ENCODE measurements at regions not wholly inside any gene's neighbourhood (a gene's known extent, or its start where the extent isn't known, plus 50 kb on each side); places are given as distances from the start of the nearest gene placed in this dataset.

DNA sequence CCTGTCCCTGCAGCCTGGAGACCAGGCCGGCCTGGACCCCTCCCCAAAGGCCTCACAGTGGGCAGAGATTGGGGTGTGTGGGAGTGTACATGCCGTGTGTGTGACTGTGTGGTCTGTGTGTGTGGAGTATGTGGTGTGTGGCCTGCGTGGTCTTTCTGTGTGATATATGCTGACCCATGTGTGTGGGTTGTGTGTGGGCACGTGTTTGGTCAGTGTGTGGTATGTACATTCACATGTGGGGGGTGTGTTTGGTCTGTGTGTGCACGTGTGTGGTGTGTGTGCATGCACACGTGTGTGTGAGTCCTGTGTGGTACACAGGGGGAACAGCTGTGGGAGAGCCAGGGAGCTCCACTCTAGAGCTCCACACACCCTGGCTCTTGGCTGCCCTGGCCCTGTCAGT is 1185.1 kb downstream of the BRD1 start:
- H2AFZ ChIP-seq (ENCODE audit: low read length): no peak overlapping the region
- H3K9ac ChIP-seq (ENCODE audit: low read length): no peak overlapping the region
- H3K27ac ChIP-seq (ENCODE audit: low read length): no peak overlapping the region
- no peaks in the 10 kb centered on the region for H4K20me1 ChIP-seq (ENCODE audit: insufficient read depth, low read length)
- H3K4me1 ChIP-seq (ENCODE audit: low read length): no peaks in the 10 kb centered on the region
- TF ChIP-seq, protein P1, sequence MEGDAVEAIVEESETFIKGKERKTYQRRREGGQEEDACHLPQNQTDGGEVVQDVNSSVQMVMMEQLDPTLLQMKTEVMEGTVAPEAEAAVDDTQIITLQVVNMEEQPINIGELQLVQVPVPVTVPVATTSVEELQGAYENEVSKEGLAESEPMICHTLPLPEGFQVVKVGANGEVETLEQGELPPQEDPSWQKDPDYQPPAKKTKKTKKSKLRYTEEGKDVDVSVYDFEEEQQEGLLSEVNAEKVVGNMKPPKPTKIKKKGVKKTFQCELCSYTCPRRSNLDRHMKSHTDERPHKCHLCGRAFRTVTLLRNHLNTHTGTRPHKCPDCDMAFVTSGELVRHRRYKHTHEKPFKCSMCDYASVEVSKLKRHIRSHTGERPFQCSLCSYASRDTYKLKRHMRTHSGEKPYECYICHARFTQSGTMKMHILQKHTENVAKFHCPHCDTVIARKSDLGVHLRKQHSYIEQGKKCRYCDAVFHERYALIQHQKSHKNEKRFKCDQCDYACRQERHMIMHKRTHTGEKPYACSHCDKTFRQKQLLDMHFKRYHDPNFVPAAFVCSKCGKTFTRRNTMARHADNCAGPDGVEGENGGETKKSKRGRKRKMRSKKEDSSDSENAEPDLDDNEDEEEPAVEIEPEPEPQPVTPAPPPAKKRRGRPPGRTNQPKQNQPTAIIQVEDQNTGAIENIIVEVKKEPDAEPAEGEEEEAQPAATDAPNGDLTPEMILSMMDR (IDR thresholded peaks at IDR 0.05; ENCODE audit: low read length): no peak
- TF ChIP-seq EZH2phosphoT487 (IDR thresholded peaks at IDR 0.05; ENCODE audit: low read length): no peak
- no peak for TF ChIP-seq EZH2 (optimal IDR thresholded peaks at IDR 0.05; ENCODE audit: low read depth, low read length)
- no peak for DNase-seq
- H3K27me3 ChIP-seq (replicated peaks; ENCODE audit: insufficient read depth, low read length): no peaks in the 10 kb centered on the region
- H3K4me2 ChIP-seq (ENCODE audit: low read depth, low read length): no peak overlapping the region
- H3K79me2 ChIP-seq (ENCODE audit: low read length): peaks cover 8% of the 10 kb centered on the region
- no peaks in the 10 kb centered on the region for H3F3A ChIP-seq (ENCODE audit: insufficient read depth, low read length)
- no peaks in the 10 kb centered on the region for H3K9me2 ChIP-seq (replicated peaks; ENCODE audit: insufficient read depth, low read length)
- H3K4me3 ChIP-seq (ENCODE audit: low read length): no peak overlapping the region
- no peaks in the 10 kb centered on the region for H3K9me3 ChIP-seq (replicated peaks; ENCODE audit: insufficient read depth, low read length)
- no peaks in the 10 kb centered on the region for H3K36me3 ChIP-seq (replicated peaks; ENCODE audit: insufficient read depth, low read length)

DNA sequence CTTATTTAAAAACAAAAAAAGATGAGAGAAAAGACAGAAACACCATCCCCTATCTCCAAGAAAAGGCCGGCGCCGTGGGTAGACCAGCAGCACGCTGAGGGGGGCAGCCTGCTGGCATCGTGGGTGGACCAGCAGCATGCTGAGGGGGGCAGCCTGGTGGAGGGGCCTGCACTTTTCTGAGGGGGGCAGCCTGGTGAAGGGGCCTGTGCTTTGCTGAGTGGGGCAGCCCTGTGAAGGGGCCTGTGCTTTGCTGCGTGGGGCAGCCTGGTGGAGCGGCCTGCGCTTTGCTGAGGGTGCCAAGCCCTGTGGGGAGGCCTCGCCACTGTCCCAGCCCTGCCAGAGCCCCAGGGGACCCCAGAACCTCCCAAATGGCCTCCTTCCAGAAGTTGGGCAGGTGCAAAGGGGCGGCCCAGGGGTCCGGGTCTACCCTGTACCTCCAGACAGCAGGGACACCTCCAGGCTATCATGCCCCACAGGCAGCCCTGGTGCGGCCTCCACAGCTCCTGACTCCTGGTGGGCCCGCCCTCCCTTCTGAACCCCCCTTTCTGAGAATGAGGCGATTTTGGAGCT is 1185.7 kb downstream of the BRD1 start:
- Histone ChIP-seq H4K20me1 (ENCODE audit: insufficient read depth, low read length) (no peaks in the 10 kb centered on the region), H3F3A (ENCODE audit: insufficient read depth, low read length) (no peaks in the 10 kb centered on the region), H3K27ac (ENCODE audit: low read length) (no peak overlapping the region), H3K9me2 (replicated peaks; ENCODE audit: insufficient read depth, low read length) (no peaks in the 10 kb centered on the region), H3K79me2 (ENCODE audit: low read length) (peaks cover 13% of the 10 kb centered on the region), H3K4me1 (ENCODE audit: low read length) (no peaks in the 10 kb centered on the region), H3K9me3 (replicated peaks; ENCODE audit: insufficient read depth, low read length) (no peaks in the 10 kb centered on the region), H3K9ac (ENCODE audit: low read length) (no peak overlapping the region), H2AFZ (ENCODE audit: low read length) (no peak overlapping the region), H3K36me3 (replicated peaks; ENCODE audit: insufficient read depth, low read length) (no peaks in the 10 kb centered on the region), H3K4me3 (ENCODE audit: low read length) (no peak overlapping the region), H3K4me2 (ENCODE audit: low read depth, low read length) (no peak overlapping the region), H3K27me3 (replicated peaks; ENCODE audit: insufficient read depth, low read length) (no peaks in the 10 kb centered on the region)
- TF ChIP-seq EZH2 (optimal IDR thresholded peaks at IDR 0.05; ENCODE audit: low read depth, low read length) (no peak), EZH2phosphoT487 (IDR thresholded peaks at IDR 0.05; ENCODE audit: low read length) (no peak)
- TF ChIP-seq, protein P1 (IDR thresholded peaks at IDR 0.05; ENCODE audit: low read length): no peak
- DNase-seq: no peak

DNA sequence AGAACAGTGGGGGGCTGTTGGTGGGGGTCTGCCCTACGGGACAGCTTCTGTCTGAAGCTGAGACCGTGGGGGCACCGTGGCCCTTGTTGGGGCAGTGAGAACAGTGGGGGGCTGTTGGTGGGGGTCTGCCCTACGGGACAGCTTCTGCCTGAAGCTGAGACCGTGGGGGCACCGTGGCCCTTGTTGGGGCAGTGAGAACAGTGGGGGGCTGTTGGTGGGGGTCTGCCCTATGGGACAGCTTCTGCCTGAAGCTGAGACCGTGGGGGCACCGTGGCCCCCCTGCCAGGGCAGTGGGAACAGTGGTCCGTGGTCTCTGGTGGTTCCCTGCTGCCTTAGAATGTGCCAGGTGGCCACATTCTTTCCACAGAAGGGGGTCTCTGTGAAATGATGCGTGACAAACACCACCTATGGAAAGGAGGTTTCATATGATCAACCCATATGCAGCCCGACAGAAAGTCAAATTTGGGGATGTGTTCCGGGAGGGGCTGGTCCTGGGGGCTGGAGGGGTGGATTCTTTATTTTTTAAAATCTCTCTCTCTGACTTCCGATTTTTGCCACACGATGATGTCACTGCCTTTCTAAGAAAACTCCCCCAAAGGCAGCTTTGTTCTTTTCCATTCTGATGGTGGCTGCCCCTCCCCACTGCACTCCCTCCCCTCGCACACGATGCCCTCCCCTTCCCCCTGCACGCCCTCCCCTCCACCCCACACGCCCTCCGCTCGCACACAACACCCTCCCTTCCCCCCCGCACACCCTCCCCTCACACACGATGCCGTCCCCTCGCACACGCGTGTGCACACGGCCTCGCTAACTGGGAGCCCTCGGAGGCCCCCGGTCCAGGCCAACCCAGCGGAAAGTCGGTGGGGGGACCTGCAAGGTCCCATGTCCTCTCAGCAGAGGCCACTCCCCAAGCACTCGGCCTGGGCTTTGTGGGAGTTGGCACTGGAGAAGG is 1186.5 kb downstream of the BRD1 start:
- H3K9ac ChIP-seq (ENCODE audit: low read length): no peak overlapping the region
- H3K9me3 ChIP-seq (replicated peaks; ENCODE audit: insufficient read depth, low read length): no peaks in the 10 kb centered on the region
- no peak overlapping the region for H3K4me2 ChIP-seq (ENCODE audit: low read depth, low read length)
- H3K4me1 ChIP-seq (ENCODE audit: low read length): peaks cover 6% of the 10 kb centered on the region
- DNase-seq: no peak
- peaks cover 21% of the 10 kb centered on the region for H3K79me2 ChIP-seq (ENCODE audit: low read length)
- no peaks in the 10 kb centered on the region for H3K27me3 ChIP-seq (replicated peaks; ENCODE audit: insufficient read depth, low read length)
- TF ChIP-seq EZH2 (optimal IDR thresholded peaks at IDR 0.05; ENCODE audit: low read depth, low read length): no peak
- TF ChIP-seq EZH2phosphoT487 (IDR thresholded peaks at IDR 0.05; ENCODE audit: low read length): no peak
- TF ChIP-seq, protein P1 (IDR thresholded peaks at IDR 0.05; ENCODE audit: low read length): no peak
- H3K36me3 ChIP-seq (replicated peaks; ENCODE audit: insufficient read depth, low read length): no peaks in the 10 kb centered on the region
- no peak overlapping the region for H3K4me3 ChIP-seq (ENCODE audit: low read length)
- no peaks in the 10 kb centered on the region for H4K20me1 ChIP-seq (ENCODE audit: insufficient read depth, low read length)
- H3F3A ChIP-seq (ENCODE audit: insufficient read depth, low read length): no peaks in the 10 kb centered on the region
- H3K9me2 ChIP-seq (replicated peaks; ENCODE audit: insufficient read depth, low read length): no peaks in the 10 kb centered on the region
- H2AFZ ChIP-seq (ENCODE audit: low read length): no peak overlapping the region
- H3K27ac ChIP-seq (ENCODE audit: low read length): no peak overlapping the region

Measured in MM.1S (cell line).